H4 (cell line): ENCODE measurements at regions not wholly inside any gene's neighbourhood (a gene's known extent, or its start where the extent isn't known, plus 50 kb on each side); places are given as distances from the start of the nearest gene placed in this dataset.

ENCODE experiments used
- DNase-seq: peaks from one replicate; pipeline ENCODE4 v3.0.0-alpha.2; 2015; ENCODE audit warnings: low spot score

DNA sequence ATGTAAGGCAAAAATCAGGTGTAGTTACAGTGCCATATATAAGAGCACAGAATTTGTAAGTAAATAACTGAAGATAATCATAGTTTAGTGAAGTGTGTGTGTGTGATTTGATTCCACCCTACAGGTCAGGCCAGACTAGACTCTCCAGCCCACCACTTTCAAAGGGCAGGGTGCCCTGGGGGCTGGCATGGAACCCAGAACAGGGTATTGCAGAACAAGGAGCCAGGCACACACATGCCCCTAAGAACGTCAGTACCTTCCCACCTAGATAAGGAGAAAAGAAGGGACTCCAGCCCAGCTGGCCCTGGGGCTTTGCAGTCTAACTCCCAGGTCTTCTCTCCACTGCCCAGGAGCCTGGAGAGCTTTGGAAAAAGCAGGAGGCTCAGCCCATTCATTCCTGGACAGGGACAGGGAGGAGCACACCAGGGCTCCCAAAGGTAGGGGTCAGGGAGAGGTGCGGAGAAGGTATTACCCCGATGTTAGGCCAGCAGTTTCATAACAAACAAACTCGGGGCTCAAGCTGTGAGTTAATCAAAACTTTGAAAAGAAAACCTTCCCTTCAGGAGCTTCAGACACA lies 149.7 kb upstream of the VANGL1 start:
- no peak for DNase-seq

DNA sequence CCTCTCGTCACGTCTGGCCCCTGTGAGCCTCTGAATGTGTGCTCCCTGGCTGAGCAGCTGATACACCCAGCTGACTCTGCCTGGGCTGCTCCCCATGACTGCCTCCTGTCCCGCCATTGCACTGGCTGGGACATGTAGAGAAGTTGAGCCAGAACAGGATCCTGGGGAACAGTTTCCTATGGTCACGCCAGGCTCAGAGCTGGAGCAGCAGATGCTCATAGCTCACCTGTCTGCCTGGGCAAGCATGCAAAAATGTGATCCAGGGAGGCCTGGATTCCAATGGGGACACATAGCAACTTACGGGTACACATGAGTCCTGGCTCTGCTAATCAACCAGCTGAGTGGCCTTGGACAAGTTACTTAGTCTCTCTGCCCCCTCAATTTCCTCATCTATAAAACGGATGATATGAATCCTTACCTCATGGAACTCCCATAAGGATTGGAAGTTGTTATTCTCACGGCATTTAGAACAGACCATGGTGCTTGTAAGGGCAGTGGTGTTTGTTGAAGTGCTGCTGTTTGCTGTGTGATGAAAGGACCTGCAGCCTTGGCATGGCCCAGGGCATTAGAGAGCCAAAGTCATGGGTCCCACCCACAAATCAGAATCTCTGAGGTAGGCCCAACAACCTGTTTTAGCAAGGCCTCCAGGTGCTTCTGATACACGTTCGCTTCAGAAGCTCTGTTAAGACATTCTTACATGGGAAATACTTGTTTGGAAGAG lies 150.3 kb upstream of the VANGL1 start:
- no peak for DNase-seq

DNA sequence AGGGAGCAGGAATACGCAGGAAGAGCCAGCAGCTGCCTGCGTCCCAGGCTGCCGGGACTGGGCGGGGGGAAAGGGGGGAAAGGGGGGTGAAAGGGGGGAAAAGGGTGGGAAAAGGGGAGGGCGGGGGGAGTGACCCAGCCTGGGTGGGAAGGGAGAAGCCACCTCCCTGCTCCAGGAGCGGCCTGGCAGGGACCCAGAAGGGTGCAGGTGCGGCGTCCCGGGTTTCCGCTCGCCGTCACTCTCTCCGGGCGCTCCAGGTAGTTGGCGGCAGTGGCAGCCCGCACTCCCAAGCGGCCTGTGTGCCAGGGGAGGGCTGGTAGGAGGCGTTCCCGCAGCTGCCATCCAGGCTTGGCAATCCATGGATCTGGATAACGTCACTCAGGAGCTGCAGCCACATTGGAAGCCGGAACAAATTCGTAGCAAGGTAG lies 141.0 kb upstream of the NGF start:
- DNase-seq, result no peak

DNA sequence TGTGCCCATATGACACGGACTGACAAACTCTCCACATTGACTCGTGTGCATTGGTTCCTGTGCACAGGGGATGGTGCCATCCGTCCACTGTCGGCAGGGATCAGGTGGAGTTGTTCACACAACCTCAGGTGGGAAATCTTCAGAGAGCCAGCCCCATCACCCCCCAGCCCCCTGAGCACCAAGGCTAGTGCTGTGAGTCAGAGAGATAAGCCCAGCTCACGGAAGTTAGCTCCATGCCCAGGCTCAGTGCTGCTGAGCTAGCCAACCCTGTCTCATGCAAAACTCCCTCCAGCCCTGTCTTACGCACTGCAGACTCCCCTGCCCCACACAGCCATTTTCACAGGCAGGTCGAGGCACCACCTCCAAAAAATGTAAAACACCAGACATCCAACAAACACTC lies 139.0 kb upstream of the NGF start:
- no peak for DNase-seq

DNA sequence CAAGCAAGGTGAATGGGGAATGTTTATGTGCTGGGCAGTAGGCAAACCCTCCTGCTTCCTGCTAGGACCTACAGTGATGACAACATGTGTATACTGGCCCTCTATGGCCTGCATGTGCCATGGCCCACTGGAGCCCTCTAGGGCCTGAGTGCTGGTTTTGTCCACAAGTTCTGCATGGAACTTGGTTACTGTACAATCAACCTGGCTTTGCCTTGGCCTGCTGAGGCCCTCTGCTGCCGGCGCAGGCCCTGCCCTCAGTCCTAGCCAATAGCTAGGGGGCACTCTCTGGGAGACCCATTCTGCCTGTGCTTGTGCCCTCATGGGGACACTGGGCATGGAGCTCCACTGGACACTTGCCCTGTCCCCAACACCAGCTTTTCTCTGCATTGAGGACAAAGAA lies 138.6 kb upstream of the NGF start:
- no peak for DNase-seq

DNA sequence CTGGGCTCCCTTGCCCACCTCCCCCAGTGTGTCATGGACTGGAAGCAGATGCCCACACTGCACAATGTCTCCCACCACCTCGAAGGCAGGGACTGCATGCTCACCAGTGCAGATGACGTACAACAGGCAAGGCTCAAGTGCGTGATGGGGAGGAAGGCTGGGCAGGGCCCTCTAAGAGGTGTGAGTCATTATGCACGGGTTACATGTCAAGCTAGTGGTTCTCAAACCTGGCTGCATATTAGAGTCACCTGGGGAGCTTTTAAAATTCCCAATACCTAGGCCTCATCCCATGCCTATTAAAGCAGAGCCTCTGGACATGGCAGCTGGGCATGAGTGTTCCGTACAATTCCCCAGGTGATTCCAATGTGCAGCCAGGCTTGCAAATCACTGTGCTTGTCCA lies 137.9 kb upstream of the NGF start:
- DNase-seq, result no peak

DNA sequence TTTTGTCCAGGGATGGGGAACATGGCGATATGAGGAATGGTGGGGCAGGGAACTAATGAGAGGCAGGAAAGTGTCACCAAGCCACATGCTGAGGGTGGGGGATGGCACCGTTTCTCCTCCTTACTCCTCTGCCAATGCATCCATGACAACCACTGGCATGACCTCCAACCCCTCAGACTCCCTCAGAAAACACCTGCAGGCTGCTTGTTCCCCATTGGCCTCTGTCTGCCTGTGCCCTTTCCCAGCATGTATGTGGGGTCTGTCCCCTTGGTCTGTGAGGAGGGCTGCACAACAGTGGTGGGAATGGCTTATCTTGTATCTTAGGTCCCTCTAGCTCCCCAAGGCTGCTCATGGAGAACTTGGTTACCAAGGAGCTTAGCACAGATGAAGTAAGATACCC lies 137.2 kb upstream of the NGF start:
- no peak for DNase-seq

DNA sequence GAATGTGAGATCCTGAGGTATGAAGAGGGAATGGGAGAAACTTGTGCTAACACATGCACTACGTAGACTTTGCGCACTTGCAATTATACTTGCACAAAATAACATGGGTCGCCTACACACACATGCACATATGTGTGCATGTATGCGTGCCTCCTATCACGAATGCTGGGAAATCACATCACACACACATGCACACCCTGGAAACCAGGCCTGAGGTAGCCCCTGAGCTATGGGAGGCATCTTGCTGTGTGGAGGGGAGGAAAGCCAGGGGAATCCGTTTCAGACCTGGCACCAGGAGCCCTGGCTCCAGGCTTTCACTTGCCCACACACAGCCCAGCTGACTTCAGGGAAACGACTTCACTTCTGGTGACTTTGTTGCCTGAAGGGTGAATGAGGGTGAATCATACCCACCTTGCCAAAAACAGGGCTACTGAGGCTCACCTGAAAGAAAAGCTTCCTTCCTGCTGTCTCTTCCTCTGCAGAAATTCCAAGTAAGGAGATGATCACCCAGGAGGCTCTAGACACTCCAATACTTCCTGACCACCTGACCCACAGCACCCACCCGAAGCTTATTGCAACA lies 136.0 kb upstream of the NGF start:
- no peak for DNase-seq

DNA sequence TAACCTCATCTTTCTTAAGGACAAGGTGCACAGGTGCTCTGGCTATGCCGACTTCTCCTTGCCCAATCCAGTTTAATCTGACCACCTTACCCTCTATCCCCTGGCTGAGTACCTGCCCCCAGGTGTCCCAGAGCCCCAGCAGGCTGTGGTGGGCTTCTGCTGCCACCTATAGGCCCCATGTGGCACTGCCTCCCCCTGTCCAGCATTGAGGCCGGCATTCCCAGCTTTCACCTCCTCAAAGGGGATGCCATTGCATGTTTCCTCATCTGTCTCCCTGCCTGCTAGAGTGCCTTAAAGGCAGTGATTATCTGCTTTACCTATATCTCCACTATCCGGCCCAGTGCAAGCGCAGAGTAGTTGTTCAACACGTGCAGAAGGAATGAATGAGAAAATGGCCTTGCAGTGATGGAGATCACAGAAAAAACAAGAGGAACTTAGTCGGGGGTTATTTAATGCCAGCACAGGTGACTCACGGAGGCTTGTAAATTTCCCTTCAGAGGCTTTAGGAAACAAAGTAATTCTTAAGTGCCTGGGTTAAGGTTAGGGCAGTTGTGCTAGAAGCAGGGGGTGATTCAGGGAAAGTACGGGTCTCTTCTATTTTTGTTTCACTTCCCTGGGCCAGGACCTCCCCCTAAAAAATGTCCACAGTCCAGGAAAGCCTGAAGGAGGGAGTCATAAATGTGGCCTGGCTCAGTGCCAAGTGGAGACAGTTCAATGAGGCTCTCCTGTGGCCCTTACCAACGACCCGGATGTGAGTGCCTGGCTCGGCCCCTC lies 131.8 kb upstream of the NGF start:
- no peak for DNase-seq

DNA sequence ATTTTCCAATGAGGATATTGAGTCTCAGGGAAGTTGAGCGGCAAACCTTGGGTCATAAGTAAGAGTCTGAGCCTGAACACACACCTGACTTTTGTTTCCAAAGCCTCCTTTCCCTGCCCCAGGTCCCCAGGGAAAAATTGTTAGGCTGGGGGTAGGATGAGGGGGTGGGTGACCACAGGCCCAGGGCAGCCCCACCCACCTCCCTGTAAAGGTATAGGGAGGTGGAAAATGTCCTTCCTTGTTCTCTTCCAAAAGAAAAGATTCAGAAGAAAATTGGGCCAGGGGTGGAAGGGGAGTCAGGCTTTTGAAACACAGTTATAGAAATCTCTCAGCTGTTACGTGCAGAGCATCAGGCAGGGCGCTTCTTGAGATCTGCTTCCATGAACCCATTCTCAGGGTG lies 129.7 kb upstream of the NGF start:
- DNase-seq, result no peak

DNA sequence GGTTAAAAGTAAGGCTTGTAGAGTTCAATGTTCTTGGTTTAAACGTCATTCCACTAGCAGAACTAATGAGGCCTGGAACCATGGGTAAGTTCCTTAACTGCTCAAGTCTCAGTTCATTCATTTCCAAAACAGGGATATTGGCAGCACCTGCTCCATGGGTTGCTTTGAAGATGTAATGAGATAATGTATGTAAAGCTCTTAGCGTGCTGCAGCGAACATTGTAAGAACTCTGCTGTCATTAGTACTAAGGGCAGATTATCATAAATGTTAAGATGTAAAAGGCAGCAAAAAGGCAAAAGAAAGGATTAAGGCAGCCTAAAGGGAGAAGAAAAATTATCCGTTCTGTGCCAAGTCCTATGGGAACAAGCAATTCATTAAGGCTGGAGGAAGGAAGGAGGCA lies 129.1 kb upstream of the NGF start:
- no peak for DNase-seq

DNA sequence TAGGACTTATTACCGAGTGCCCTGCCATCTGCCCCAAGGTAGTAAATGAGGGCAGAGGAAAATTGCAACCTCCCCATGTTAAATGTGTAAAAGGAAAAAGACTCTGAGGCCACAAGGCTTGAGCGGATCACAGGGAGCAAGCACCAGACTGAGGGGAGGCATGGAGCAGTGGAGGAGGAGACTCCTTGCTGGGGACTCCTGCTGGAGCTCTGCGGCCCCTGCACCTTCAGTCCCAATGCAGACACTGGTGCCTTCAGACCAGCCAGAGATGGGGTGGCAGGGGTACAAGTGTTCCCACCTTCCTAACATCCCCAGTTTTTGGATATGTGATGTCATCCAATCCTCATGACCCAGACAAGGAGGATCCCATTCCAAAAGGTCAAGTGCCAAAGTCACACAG lies 128.4 kb upstream of the NGF start:
- no peak for DNase-seq

DNA sequence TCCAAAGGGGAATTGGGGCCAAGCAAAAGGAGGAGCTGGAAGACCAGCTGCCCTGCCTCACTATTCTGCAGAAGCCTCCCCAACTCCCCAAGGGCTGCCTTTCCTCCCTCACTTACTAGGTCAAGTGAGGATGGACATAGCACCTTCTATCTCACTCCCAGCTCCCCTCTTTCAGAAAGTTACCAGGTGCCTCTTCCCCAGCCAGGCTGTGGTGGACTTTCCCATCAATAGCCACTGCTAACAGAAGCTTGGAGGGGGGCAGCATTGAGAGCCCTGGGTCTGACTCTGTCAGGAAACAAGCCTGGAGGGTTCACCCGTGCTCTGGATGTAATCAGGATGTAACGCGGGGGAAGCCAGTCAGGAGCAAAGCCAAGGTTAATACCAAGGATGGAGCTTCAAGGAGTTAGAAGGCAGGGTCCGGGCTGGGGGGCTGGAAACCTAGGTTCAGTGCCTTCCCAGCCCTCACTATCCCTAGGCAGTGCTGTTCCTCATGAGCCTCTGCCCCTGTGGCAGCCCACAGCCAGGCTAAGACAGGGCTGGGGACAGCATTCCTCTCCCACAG lies 127.8 kb upstream of the NGF start:
- no peak for DNase-seq

DNA sequence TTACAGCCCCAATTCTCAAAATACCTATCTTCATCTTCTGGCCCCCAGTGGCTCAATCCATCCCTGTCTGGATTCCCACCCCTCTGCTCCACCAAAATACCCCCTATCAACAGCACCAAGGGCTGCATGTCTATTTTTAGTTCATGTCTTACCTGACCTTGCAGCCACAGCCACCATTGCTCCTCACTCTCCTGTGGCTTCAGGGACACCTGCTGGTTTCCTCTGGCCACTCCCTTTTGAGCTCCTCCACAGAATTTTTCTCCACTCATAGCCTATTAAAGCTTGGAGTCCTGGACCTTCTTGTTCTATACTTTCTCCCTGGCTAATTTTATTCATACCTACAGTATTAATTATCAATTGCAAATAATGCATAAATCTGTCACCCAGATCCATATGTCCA lies 125.3 kb upstream of the NGF start:
- no peak for DNase-seq

DNA sequence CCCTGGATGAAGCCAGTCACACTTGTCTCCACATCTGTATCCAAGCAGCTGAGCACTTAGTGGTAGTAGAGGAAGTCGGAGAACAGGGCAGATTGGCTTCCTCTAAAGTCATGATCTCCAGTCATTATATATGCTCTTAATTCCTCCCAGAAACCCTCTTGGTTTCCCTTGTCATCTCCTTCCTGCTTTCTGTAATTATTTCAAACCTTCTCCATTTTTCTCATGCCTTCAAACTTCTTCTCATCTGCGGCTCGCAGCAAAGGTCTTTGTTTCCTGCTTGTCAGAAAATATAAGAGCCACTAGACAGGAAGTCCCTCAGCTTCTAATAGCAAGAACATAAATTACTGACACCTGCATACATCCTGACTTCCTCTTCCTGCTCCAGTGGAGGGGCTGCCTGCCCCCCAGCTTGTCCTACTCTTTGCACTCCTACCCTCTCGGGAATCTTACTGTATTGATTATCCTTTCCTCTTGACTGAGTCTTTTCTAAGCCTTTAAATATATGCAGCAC lies 124.6 kb upstream of the NGF start:
- DNase-seq, result no peak

DNA sequence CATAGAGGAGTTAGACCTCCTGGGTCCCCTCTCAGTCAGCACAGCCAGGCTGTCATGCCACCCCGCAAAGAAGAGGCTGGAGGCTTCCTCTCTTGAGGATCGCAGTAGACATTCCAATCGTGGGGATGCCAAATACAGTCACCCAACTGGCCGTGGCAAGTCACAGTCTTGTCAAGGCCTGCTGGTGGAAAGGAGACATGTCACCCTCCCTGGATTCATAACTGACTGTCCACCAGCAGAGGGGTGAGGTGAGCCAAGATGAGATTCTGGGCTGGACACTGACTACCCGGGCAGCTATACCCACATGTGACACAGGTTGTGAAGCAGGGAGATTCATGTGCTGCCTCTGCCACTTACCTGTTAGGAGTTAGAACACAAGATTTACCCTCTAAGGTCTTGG lies 123.5 kb upstream of the NGF start:
- no peak for DNase-seq

DNA sequence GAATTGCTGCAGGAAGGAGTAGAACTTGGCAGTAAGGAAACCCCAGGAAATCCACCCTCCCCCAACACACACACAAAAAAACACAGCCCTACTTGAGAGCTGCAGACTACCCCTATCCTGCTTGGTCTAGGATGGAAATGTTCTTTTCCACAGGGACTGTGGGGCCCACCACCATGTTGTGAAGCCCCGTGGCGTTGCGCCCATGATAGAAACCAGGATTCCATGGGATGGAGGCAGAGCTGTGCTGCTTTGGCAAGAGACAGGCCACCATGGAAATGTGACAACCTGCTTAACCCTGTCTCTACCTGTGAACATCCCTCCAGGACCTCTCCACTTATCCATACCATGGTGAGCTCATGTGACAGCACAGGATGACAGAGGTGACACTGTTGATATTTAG lies 121.1 kb upstream of the NGF start:
- no peak for DNase-seq

DNA sequence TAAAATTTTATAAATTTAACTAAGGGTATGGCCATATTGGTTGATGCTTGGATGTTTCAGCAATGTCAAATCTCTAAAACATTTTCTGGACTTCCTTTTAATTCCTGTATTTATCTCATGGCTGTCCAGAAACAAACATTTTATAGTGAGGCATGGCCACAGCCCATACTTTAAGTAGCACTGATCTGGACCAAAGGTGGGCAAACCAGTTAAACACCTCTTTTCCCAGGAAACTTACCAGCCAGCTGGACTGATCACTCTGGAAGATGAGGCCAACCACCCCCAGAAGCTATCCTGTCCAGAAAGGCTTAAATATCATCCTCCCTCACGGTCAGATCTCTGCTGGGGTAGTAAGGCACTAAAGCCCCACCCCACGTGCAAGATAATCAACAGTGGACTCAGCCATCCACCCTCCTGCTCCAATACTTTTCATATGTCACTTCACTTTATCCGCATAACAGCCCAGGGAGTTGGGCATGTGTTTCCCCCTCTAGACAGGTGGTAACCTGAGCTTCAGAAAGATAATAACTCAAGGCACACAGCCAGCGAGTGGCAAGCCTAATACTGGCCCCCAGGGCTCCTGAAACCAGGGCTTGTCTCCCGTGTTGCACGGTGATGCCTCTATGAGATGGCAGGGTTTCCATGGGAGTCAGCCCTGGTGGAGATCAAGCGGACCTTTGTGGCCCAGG lies 120.5 kb upstream of the NGF start:
- DNase-seq, result no peak

DNA sequence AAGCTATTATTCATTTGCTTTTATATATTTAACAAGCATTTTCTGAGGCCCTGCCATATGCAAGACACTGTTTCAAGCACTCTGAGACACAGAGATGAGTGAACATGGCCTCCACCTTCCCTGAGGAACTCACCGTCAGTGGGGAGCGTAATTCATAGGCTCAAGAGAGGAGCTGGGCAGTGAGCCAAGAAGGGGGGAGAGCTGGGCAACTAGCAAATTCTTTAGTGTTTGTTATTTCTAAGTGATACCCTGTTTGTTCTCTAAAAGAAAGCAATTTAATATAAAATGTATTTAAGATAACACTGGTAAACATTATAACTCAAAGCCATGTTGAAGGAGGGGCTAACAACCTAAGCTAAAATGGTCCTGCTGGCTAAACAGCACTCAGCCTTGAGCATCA lies 119.2 kb upstream of the NGF start:
- DNase-seq, result no peak

DNA sequence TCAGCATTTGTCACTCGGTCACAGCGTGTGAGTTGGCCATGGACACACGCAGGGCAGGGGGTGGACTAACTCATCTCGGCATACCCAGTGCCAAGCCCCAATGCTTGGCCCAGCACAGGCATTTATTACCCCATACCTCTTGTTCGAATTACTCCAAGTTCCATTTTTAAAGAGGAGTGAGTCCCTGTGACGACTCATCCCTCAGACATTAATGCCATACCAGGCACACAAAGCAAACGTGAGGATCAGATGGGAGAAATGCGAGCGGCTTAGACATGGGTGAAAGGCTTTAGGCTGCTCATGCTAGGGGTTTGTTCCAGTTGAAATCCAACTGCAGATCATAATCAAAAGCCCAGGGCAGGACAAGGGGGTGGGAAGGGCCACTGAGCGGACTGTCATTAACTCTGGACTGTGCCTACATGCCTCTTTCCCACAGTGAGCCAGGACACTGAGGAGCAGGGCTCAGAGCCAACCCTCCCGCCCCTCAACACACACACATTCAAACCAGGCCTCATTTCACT lies 118.5 kb upstream of the NGF start:
- no peak for DNase-seq

DNA sequence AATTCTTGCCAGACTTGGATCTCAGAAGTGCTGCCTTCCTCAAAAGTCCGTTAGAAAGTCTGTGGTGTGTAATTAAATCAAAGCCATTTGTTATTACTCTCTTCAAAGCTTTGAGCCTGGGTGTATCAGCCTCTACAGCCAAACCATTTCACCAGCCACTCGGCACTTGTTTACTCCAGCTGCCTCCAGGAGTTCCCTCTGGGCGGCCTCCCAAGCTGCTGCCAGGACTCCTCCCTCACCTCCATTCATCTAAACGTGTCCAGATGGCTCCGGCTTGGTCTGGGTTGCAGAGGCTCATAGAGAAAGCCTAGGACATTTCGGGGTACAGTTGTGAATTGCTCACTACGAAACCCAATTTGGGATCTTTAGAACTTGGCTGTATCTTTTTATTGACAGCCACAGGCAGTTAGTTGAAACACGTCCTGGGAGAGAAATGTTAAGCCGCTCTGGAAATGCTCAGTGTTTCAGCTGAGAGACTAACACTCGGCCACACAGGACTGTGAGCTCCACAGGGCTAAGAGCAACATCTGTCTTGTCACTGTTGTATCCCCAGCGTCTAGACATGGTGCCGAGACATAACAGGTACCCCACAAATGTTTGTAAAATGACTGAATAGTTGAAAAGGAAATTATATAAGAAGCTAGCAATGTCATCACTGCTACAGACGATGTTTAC lies 116.9 kb upstream of the NGF start:
- no peak for DNase-seq
